ENCODE measurements at regions not wholly inside any gene's neighbourhood (a gene's known extent, or its start where the extent isn't known, plus 50 kb on each side); places are given as distances from the start of the nearest gene placed in this dataset.

DNA sequence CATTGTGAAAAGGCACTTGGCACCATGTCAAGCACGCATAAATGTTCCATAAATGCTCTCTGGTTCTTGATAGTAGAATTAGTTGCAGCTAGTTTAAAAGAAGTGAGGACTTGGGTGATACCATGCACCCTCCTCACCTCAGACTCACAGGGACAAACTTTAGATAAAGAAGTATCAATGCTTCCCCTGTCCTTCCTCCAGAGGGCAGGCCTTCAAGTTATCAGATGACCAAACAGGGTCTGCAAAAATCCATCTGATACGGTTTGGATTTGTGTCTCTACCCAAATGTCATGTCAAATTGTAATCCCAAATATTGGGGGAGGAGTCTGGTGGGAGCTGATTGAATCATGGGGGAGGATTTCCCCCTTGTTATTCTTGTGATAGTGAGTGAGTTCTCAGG lies 54.1 kb downstream of the C1QL2 start:
- DNase-seq = no peak

DNA sequence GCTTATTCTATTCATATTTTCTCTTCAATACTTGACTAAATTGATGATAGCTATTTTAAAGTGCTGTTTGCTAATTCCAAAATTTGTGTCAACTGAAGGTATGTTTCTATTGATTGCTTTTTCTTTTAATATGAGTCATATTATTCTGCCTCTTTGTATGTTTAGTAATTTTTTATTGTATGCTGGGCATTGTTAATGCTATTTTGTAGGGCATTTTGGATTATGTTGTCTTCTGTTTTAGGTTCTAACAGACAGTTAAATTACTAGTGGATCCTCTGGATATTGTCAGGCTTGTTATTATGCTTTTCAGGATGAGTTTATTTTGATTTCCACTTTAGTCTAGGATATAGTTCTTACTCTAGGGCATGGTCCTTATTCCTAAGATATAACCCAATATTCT lies 55.6 kb downstream of the C1QL2 start:
- DNase-seq = no peak

DNA sequence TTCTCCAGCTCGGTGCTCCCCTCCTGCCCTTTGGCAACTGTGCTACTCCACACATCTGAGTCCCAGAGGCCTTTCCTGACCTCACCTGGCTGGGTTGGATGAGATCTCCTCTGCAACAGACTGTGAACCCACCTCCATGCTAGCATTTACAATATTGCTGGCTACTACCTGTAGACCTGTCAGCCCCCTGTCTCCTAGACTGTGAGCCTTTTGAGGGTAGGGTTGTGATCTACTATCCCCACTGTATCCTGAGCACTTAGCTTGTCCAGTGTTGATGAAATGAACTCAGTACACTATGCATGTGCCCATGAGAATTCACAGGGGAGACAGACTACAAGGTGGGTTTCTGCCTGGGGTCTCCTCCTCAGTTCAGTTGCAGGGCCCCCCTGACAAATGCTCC lies 70.1 kb downstream of the C1QL2 start:
- no peak for DNase-seq

DNA sequence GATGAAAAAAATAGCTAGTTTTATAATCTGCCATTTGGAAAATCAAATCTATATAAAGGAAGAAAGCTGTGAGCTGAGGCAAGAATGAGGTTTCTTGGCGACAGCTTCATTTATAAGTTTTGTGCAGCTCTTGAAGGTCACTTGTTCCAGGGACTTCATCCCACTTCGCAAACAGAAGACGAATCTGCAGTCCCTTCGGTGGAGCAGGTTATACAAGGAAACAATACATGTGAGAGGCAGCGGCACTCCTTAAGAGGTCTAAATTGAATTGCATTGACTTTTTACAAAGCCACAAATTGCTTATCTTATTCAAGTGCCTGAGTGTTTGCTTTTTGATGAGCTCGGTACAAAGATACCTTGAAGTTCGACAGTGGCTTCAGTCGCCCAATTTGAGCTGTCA lies 72.2 kb downstream of the C1QL2 start:
- no peak for DNase-seq

DNA sequence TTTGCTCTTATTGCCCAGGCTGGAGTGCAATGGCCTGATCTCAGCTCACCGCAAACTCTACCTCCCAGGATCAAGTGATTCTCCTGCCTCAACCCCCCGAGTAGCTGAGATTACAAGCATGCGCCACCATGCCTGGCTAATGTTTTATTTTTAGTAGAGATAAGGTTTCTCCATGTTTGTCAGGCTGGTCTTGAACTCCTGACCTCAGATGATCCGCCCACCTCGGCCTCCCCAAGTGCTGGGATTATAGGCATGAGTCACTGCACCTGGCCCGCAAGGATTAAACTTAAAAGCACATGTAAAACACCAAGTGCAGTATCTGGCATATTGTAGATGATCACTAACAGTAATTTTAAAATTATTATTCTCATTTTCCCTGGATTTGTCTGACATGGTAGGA lies 72.9 kb downstream of the C1QL2 start:
- DNase-seq = no peak

DNA sequence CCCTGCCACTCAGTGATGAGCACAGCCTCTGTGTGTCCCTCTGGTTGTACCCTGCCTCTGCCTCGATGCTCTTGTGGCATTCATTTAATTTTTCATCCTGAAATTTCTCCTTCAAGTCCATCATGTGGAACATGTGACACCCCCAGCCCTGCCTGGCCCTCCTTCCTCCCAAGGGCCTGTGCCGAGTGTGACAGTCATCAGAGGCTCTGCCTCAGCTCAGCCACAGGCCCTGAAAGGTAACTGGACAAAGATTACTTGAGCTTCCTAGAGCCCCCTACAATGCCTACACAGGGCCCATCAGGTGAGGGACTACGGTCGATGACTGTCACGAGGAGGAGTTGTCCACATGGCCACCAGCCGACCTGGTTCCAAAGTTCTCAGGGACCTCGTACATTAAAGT lies 75.1 kb downstream of the C1QL2 start:
- no peak for DNase-seq

DNA sequence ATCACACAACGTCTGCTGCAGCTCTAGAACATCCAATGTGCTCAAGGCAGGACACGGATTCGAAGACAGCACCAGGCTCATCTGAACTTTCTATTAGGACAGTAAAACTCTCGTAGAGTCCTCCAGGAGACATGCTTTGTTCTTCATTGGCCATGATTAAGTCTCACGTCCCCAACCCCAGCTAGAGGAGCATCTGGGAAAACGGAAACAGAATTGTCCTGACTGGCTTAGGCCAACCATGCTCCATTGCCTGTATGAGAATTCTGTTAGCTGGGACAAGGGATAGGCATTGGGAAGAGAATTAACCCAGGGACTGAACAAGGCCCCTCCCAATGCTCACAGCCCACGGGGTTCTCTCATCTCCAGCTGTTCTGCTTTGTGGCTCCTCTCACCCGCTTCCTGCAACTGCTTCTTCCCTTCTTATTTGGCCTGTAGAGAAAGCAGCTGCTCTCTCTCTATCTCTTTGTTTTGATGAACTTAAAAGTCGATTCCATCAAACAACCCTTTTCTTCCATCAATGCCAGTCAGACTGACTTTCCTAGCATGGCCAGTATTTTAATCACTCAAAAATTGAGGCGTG lies 75.6 kb downstream of the C1QL2 start:
- DNase-seq = no peak

DNA sequence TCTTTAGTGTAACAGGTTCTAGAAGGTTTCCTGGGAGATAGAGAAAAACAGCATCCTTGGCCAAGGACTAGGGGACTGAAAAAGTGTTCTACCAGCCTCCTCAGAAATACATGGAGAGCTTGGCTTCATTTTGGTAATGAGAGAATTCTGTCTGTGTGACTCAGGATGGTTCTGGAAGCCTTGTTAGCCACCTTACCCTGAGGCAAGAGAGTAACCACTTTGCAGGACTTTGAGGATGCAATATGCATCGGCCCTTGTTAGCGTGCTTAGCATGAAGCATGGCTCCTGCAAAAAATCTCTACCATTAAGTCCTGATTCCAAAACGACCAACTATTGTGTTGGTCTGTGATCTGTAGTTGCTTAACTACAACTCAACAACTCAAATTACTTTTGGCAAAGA lies 79.8 kb downstream of the C1QL2 start:
- DNase-seq = no peak

DNA sequence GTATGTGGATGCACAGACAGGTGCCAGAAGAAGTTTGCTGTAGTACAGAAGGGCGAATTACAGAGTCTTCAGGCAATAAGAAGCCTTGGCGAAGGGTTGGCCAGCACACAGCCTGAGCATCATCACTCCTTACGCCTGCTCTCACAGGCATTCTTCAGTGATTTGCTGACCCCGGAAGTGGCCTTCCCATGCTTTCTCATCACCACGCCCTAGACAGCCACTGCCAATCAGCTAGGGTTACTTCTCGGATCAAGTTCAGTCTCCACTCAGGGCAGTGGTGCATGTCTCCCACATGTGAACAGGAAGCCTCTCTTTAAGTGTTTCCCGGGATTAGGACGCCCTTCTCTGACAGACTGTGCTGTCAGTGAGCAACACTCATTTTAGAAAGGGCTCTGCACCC lies 81.8 kb downstream of the C1QL2 start:
- DNase-seq = no peak

DNA sequence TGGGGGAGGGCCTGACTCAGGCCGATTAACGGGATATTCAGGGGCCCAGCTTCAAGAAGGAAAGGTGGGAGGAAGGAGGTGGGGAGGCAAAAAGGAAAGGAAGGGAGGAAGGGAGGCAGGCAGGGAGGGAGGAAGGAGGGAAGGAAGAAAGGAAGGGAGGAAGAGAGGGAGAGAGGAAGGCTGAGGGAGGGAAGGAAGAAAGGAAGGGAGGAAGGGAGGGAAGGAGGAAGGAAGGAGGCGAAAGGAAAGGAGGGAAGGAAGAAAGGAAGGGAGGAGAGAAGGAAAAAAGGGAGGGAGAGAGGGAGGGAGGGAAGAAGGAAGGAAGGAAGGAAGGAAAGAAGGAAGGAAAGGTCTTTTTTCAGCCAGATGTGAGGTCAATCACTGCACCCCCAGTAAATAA lies 85.3 kb downstream of the C1QL2 start:
- no peak for DNase-seq

DNA sequence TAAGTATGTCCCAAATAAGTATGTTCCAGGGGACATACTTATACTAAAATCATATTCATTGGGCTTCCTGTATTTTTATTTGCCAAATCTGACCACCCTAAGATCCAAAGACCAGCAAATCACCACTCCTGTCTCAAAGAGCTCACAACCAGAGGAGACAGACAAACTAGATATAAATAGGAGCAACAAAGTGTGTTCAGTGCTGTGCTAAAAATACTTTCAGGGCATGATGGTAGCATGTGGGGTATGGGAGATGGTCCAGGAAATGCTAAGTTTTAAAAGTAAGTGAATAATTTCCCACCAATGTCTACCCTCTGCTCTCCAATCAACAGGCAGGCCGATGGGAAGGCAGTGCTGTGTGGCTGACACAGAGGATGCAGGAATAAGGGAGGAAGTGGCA lies 87.1 kb downstream of the C1QL2 start:
- DNase-seq = no peak

DNA sequence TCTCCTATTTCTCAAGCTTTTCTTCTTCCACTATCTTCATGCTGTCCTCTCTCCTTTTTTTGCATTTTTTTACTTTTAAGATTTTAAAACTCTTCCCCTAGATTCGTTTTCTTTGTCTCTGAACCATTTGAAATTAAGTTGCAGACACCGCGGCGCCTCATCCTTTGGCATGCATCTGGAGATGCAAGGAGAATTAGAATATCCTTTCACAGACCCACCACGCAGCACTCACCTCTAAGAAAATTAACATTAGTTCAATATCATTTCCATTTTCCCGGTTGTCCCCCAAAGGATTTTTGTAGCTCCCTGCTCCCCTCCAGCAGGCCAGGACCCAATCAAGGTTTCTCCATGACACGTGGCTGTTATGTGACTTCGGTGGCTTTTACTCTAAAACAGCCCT lies 88.8 kb downstream of the C1QL2 start:
- DNase-seq = no peak

DNA sequence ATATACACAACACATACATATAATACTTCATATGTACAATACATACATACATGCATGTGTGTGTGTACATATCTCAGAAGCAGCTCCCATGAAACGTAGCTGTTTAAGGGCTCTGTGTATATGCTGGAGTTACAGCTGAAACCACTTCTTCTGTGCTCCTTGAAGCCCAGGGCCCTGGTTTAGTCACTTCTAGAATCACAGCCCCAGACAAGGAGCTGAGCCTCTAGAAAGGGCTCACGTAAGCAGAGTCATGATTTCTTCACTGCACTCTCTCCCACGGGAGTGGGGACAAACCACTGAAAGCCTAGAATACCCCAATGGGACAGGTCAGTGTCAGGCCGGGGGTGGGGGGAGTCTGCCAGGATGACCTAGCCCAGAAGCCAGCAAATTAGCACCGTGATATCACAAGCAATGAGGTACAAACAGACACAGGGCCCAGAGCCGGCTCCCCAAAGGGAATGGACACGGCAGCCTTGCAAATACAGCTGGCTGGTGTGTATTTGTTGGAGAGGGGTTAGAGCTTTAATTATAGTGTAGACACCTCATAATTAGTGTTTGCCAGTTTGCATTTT lies 90.3 kb downstream of the C1QL2 start:
- DNase-seq = no peak

DNA sequence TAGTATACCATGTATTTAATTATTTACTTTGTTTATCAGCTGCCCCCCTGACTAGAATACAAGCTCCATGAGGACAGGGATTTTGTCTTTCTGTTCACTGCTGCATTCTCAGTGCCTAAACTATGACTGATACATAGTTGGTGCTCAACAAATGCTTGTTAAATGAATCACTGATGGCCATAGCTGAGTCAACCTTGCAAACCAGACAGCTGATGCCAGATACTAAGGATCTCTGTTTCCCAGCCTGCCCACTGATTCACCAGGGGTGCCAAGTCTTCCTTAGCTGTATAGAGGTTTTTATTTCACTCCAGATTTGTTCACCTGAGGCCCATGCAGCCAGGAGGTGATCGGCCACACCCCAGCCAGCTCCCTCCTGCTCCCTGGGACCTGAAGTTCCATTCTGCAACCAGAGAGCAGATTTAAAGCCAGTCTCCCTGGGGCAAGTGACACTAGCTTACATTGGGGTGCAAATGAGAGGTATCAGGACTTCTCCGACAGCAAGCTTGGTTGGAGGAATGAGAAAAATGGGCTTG lies 92.2 kb downstream of the C1QL2 start:
- no peak for DNase-seq

DNA sequence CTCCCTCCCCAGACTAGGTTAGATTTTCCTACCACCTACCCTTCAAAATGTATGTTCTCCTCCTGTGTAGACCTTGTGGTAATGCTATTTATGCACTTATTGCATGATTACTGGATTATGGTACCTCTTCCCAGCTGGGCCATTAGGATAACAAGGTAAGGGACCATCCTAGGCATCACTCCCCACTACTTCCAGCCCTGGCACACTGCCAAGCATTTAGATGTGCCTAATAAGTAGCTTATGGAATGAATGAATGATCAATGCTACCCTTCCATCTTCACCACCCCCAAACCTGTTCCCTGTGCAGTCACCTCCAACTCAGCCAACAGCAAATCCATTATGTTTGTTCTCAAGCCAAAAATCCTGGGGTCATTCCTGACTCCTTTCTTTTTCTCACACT lies 93.4 kb downstream of the C1QL2 start:
- DNase-seq = no peak

DNA sequence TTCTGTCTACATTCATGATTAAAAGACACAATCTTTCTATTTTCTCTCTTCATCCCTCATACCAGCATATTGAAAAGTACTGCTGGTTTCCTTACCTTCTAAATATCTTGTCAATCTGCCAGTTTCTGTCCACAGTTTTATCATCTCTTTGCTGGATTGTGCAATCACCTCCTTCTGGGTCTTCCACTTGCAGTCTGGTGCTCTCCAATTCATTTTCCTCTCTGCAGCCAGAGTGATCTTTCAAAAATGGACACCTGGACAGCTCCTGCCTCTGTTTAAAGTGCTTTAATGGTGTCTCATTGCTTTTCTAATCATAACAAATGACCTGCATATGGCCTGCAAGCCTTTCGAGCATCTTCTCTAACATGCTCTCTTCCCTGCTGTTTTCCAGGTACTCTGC lies 94.0 kb downstream of the C1QL2 start:
- no peak for DNase-seq

DNA sequence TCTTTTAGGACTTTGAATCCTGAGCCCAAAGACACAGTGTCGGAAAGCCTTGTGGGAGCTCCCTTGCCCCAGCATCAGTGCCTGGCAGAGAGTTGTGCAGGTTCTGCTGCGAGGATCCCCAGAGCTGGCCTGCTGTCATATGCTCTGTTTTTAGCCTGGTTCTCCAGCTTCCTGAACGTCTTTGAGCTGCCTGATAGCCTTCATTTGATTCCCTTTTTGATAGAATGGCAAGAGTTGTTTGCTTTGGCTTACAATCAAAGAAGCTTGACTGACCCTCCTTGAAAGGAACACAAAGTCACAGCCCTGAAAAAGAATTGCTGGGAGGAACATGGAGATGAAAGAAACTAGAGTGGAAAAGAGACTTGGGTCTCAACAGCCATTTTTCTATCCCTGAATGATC lies 95.4 kb downstream of the C1QL2 start:
- no peak for DNase-seq

DNA sequence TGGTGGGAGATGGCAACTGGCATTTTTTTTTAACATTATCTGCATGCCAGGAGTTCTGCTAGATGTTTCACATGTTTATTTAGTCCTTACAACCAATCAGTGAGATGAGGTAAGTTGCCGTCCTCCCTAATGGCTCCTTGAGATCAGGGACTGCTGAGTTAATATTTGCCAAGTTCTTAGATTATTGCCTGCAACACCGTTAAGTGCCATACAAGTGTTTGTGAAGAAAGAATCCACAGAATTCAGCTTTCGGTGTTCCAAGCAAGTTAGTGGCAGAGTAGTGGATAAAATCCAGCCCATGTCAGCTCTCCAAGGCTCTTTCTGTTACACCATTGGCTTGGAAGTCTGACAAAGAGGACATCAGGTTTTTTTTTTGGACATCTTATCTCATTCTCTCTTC lies 95.9 kb downstream of the C1QL2 start:
- no peak for DNase-seq

DNA sequence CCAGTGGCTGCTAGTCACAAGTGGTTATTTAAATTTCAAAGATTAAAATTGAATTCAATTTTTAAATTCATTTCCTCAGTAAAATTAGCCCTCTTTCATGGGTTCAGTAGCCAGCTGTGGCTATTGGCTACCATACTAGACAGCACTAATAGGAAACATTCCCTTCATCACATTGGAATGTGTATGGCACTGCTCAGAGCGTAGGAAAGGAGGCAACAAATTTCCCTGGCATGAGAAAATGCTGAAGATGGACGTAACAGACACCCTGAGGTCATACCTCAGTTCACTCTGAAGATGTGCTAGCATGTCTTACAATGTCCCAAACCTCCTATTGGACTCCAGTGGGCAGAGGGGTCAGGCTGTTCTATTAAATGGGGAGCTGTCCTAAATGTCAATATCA lies 96.4 kb downstream of the C1QL2 start:
- no peak for DNase-seq

DNA sequence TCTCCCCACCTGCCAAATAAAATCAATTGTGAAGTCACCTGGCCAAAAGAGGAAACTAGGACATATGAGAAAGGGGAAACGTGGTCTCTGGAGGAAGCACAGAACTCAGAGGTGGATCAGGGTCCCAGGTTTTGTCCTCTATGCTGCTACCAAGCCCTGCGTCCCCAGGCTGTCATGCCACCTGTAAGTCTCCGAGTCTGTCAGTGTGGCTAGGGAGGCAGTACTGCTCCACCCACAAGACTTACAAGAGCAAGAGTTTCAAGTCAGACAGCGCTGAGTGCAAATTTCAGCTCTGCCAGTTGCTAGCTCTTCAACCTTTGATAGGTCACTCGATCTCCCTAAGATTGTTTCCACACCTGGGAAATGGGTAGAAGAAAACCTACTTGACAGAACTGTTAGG lies 98.6 kb downstream of the C1QL2 start:
- no peak for DNase-seq

DNA sequence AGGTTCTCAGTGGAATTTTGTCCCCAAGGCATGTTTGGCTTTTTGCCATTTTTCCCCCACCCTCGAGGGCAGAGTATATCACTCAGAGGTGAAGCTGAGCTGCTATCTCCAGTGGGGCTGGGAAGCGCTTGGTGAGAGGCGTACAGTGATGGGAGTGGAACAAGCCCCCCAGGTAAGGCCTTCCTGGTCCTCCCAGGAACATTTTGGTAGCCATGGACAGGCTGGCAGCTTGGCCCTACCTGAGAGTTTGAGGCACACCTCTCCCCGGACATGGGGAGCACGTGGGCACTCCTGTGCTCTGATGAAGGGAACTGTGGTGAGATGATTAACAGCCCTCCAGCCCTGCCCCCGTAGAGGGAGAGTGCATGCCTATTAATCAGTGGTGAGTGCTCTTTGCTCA lies 99.3 kb downstream of the C1QL2 start:
- DNase-seq = no peak

DNA sequence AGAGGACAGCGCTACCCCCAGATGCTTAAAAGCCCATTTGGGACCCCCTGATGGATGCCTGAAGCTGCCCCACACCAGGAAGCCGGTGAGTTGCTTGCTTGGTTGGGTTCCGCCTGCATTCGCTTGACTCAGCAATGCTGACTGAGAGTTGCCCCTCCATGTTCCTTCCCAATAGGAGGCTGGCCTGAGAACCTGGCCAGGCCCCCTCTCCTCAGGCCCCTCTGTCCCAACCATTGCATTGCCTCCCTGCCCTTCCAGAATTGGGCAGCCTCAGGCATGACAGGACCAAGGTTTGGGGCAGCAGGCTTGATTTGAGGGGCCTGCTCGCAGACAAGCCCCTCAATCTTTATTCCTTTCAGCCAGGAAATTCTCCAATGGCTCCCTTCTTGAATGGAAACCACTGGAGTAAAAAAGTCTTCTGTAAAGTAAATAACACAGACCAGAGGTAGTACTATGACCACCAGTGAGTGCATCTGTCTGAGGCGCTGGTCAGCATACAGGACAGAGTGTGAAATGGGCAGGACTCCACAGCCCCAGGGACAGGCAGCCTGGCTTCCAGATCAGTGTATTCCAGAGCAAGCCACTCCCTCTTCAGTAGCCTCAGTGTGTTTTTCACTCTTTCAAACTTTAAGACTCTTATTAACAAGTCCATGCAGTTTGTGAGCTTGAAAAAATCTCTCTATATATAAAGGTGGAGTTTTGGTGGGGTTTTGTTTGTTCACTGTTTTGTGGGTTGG lies 104.7 kb downstream of the C1QL2 start:
- no peak for DNase-seq

DNA sequence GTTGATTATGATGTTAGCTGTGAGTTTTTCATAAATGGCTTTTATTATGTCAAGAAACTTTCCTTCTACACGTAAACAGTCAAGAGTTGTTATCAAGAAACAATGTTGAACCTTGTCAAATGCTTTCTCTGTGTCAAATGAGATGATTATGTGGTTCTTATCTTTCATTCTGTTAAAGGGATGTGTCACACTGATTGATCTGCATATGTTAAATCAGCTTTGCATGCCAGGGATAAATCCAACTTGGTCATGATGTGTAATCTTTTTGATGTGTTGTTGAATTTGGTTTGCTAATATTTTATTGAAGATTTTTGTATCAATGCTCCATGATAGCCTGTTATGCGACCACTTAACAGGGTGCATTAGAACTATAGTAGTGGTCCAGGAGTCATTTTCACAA lies 107.3 kb downstream of the C1QL2 start:
- DNase-seq = no peak

DNA sequence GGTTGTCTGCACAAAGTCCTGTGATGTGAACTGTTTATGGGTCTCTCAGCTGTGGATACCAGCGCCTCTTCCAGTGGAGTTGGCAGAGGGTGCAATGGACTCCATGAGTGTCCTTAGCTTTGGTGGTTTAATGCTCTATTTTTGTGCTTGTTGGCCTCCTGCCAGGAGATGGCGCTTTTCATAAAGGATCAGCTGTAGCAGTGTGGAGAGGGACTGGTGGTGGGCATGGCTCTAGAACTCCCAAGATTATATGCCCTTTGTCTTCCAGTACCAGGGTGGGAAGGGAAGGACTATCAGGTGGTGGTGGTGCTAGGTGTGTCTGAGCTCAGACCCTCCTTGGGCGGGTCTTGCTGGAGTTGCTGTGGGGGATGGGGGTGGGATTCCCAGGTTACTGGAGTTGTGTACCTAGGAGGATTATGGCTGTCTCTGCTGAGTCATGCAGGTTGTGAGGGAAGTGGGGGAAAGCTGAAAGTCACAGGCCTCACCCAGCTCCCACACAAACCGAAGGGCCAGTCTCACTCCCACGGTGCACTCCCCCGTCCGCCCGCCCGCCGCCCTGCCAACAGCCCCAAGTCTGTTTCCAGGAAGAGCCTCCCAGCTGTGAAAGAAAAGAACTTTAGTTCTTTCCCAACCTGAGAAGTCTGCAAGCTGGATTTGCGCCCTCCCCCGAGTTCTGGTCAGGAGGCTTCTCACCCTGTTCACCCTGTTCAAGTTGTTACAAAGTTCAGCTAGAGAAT lies 108.1 kb downstream of the MARCO start:
- DNase-seq = peak in 1 of 2 experiments; percentile 16

All from NCI-H446 (cell line).